Natural killer cell (primary cell): ENCODE measurements at regions not wholly inside any gene's neighbourhood (a gene's known extent, or its start where the extent isn't known, plus 50 kb on each side); places are given as distances from the start of the nearest gene placed in this dataset.

Experiments used
- ATAC-seq, 3 donors: fragments of 150-1000 bp in 2 of 3; fragments of 200-7000 bp in 1 of 3; cut with Tn5 transposase; 1 replicate in 1 of 3; 2 replicates in 2 of 3; pipeline ENCODE4 v1.10.0; 2021; ENCODE audit warnings: mild to moderate bottlenecking in 2 of 3, moderate library complexity in 2 of 3
- DNase-seq, 2 donors: peaks; one replicate each; pipeline versions ENCODE4 v3.0.0 to v3.0.0-alpha.2; 2013 to 2021; ENCODE audit warnings: mixed read lengths in 1 of 2
- H3K27ac ChIP-seq: one replicate; pipeline ENCODE4 v1.5.1; 2013; ENCODE audit warnings: mild to moderate bottlenecking, low read length
- H3K27me3 ChIP-seq: one replicate; pipeline ENCODE4 v1.6.1; 2013; ENCODE audit warnings: low read length; ENCODE audit not compliant: control insufficient read depth, insufficient read depth
- H3K36me3 ChIP-seq: one replicate; pipeline ENCODE4 v1.6.1; 2013; ENCODE audit warnings: low read length; ENCODE audit not compliant: control insufficient read depth, insufficient read depth
- H3K4me1 ChIP-seq: one replicate; pipeline ENCODE4 v1.6.1; 2013; ENCODE audit warnings: low read length; ENCODE audit not compliant: control insufficient read depth, insufficient read depth
- H3K4me3 ChIP-seq: one replicate; pipeline ENCODE4 v1.5.1; 2013; ENCODE audit warnings: low read length
- H3K9me3 ChIP-seq: one replicate; pipeline ENCODE4 v1.6.1; 2013; ENCODE audit warnings: low read length; ENCODE audit not compliant: control insufficient read depth, insufficient read depth
- H3K27ac Mint-ChIP-seq, 2 donors: one replicate each; pipeline ENCODE4 v1.8.0; 2022; ENCODE audit warnings: mild to moderate bottlenecking in 2 of 2, mixed read lengths in 2 of 2, moderate library complexity in 1 of 2
- H3K27me3 Mint-ChIP-seq, 2 donors: one replicate each; pipeline ENCODE4 v1.8.0; 2022; ENCODE audit warnings: low read depth in 2 of 2, mixed read lengths in 2 of 2
- H3K36me3 Mint-ChIP-seq: one replicate; pipeline ENCODE4 v1.8.0; 2022; ENCODE audit warnings: mixed read lengths
- H3K4me1 Mint-ChIP-seq, 2 donors: one replicate each; pipeline ENCODE4 v1.8.0; 2022; ENCODE audit warnings: mixed read lengths in 2 of 2
- H3K4me3 Mint-ChIP-seq: one replicate; pipeline ENCODE4 v1.8.0; 2022; ENCODE audit warnings: mild to moderate bottlenecking, moderate library complexity, mixed read lengths
- H3K9me3 Mint-ChIP-seq, 2 donors: one replicate each; pipeline ENCODE4 v1.8.0; 2022; ENCODE audit warnings: mixed read lengths in 2 of 2
- WGBS: methylation state at CpG from one replicate; pipeline ENCODE4 v1.1.7; 2013; ENCODE audit warnings: missing lambda C conversion rate; ENCODE audit not compliant: insufficient coverage; 5-methylcytosine and 5-hydroxymethylcytosine counted together
- intact Hi-C: fragments of 100-400 bp; cut with micrococcal nuclease; formaldehyde crosslinking; loops from one replicate; pipeline ENCODE4 v1.14.2; 2022
- TF ChIP-seq, protein P1 (sequence below): fragments of 200-600 bp; IDR thresholded peaks from one replicate; pipeline ENCODE4 v1.8.0; 2022; ENCODE audit warnings: antibody characterized with exemption

DNA sequence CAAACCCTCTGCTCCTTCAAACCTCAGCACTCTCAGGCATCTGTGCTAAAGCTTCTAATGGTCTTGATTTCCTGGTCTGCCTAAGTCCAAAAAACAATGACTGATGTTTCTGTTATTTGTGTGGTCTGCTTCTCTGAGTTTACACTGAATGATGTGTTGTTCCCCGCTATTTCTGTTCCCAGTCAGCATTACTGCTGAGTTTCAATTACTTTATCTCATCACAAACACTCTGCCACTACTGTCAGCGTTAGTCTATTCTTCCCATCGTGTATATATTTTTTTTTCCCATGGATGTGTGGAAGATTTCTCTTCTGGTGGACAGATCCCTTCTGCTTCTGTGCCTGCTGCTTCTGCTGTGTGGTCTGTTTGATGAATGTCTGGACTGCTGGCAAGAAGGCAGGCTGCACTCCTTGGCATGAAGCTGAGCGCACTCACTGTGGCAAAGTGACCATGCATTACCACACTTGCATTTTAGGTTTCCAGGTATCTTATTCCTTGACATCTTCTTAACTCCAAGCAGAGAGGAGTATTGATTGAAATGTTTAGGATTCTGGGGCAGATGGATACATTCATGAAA, 106.9 kb upstream of the PAQR3 start:
- Mint-ChIP-seq H3K36me3 (no peaks in the 10 kb centered on the region), H3K27me3 (no peaks in the 10 kb centered on the region), H3K4me3 (no peak overlapping the region), H3K9me3 (peaks cover 2 to 4% of the 10 kb centered on the region in 2 donors), H3K4me1 (no peaks in the 10 kb centered on the region), H3K27ac (no peak overlapping the region)
- intact Hi-C loops = no loop called here
- no peak for DNase-seq
- Histone ChIP-seq H3K36me3 (no peaks in the 10 kb centered on the region), H3K27me3 (no peaks in the 10 kb centered on the region), H3K27ac (no peak overlapping the region), H3K9me3 (no peaks in the 10 kb centered on the region), H3K4me3 (no peak overlapping the region), H3K4me1 (no peaks in the 10 kb centered on the region)
- 100% methylated on average over 1 of the region's 4 CpGs for WGBS
- no peak for ATAC-seq
- TF ChIP-seq, protein P1, sequence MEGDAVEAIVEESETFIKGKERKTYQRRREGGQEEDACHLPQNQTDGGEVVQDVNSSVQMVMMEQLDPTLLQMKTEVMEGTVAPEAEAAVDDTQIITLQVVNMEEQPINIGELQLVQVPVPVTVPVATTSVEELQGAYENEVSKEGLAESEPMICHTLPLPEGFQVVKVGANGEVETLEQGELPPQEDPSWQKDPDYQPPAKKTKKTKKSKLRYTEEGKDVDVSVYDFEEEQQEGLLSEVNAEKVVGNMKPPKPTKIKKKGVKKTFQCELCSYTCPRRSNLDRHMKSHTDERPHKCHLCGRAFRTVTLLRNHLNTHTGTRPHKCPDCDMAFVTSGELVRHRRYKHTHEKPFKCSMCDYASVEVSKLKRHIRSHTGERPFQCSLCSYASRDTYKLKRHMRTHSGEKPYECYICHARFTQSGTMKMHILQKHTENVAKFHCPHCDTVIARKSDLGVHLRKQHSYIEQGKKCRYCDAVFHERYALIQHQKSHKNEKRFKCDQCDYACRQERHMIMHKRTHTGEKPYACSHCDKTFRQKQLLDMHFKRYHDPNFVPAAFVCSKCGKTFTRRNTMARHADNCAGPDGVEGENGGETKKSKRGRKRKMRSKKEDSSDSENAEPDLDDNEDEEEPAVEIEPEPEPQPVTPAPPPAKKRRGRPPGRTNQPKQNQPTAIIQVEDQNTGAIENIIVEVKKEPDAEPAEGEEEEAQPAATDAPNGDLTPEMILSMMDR = no peak

GRCh38 chr4:79044141-79044659, 105.0 kb upstream of the PAQR3 start:
- H3K4me3 Mint-ChIP-seq = no peak overlapping the region
- H3K9me3 Mint-ChIP-seq = peaks cover 2 to 4% of the 10 kb centered on the region in 2 donors
- no peak overlapping the region for H3K27ac ChIP-seq
- H3K4me1 ChIP-seq = no peaks in the 10 kb centered on the region
- H3K27ac Mint-ChIP-seq = no peak overlapping the region
- intact Hi-C loops = no loop called here
- H3K4me1 Mint-ChIP-seq = no peaks in the 10 kb centered on the region
- H3K4me3 ChIP-seq = no peak overlapping the region
- WGBS = 79% methylated on average over 2 of the region's 2 CpGs
- H3K36me3 Mint-ChIP-seq = no peaks in the 10 kb centered on the region
- no peak for ATAC-seq
- no peaks in the 10 kb centered on the region for H3K9me3 ChIP-seq
- no peak for DNase-seq
- no peaks in the 10 kb centered on the region for H3K36me3 ChIP-seq
- no peaks in the 10 kb centered on the region for H3K27me3 ChIP-seq
- TF ChIP-seq, protein P1 = no peak
- H3K27me3 Mint-ChIP-seq = no peaks in the 10 kb centered on the region

GRCh38 chr4:79043138-79043537, 103.9 kb upstream of the PAQR3 start:
- Mint-ChIP-seq H3K27me3 (no peaks in the 10 kb centered on the region), H3K9me3 (peaks cover under 1 to 2% of the 10 kb centered on the region in 2 donors), H3K4me1 (no peaks in the 10 kb centered on the region), H3K36me3 (no peaks in the 10 kb centered on the region), H3K4me3 (no peak overlapping the region), H3K27ac (no peak overlapping the region)
- no peaks in the 10 kb centered on the region for H3K9me3 ChIP-seq
- intact Hi-C loops = no loop called here
- no peaks in the 10 kb centered on the region for H3K36me3 ChIP-seq
- no peaks in the 10 kb centered on the region for H3K4me1 ChIP-seq
- ATAC-seq (no peak), DNase-seq (no peak)
- TF ChIP-seq, protein P1 = no peak
- no peaks in the 10 kb centered on the region for H3K27me3 ChIP-seq
- no peak overlapping the region for H3K27ac ChIP-seq
- WGBS = 93% methylated on average over 3 of the region's 6 CpGs
- no peak overlapping the region for H3K4me3 ChIP-seq
